ENCODE measurements at regions not wholly inside any gene's neighbourhood (a gene's known extent, or its start where the extent isn't known, plus 50 kb on each side); places are given as distances from the start of the nearest gene placed in this dataset.
A peak's percentile ranks its signal among the peaks of the same experiment; 100 is the strongest.

DNA sequence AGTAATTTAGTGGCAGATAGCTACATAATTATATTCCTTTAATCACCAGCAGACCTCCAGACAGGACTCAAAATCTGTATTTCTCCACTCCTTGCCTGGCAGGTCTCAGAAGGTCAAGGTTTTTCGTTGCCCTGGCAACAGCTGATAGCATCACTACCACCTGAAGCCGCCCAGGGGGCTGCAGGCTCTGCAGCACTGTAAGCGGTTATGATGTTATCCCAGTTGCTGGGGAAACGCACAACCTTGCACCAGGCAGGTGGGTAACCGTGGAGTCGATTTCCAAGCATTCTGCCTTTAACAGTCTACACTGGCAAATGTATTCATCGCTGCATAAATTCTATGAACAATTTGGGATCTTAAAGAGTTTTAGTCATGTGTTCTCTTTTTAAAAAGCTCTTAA lies 756.3 kb downstream of the NTRK3 start:
- no TSS peak for BruUV-seq (replicated peaks)
- no peak overlapping the region for H3K27ac Mint-ChIP-seq (ENCODE audit: low read depth, unreplicated experiment)

DNA sequence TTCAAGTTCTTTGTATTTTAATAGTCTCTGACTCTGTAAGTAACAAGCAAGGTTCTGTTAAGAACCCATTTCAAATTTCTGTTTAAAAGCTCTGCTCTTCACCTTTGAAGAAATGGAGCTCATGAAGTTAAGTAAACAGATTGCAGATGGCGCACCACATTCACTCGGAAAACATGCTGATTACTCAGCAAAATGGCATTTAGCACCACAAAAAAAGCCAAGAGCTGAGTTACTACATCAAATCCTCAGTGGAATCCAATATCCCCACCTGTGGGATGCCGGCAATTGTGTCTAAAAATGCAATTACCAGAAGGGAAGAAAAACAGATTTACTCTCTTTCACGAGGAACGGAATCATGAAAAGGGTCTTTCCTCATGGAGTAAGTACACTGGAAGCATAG lies 758.0 kb downstream of the NTRK3 start:
- peak; percentile 38 for DNase-seq (ENCODE audit: unreplicated experiment)
- TF ChIP-seq, protein P1, sequence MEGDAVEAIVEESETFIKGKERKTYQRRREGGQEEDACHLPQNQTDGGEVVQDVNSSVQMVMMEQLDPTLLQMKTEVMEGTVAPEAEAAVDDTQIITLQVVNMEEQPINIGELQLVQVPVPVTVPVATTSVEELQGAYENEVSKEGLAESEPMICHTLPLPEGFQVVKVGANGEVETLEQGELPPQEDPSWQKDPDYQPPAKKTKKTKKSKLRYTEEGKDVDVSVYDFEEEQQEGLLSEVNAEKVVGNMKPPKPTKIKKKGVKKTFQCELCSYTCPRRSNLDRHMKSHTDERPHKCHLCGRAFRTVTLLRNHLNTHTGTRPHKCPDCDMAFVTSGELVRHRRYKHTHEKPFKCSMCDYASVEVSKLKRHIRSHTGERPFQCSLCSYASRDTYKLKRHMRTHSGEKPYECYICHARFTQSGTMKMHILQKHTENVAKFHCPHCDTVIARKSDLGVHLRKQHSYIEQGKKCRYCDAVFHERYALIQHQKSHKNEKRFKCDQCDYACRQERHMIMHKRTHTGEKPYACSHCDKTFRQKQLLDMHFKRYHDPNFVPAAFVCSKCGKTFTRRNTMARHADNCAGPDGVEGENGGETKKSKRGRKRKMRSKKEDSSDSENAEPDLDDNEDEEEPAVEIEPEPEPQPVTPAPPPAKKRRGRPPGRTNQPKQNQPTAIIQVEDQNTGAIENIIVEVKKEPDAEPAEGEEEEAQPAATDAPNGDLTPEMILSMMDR (IDR thresholded peaks at IDR 0.05; ENCODE audit: unreplicated experiment): no peak
- ChIA-PET POLR2A (no interaction called here), CTCF (no interaction called here)
- Mint-ChIP-seq H3K27me3 (ENCODE audit: insufficient read depth, unreplicated experiment) (no peaks in the 10 kb centered on the region), H3K36me3 (ENCODE audit: insufficient read depth, unreplicated experiment) (no peaks in the 10 kb centered on the region), H3K9me3 (ENCODE audit: unreplicated experiment) (peaks cover 8% of the 10 kb centered on the region), H3K27ac (ENCODE audit: low read depth, unreplicated experiment) (no peak overlapping the region), H3K4me3 (ENCODE audit: unreplicated experiment) (no peak overlapping the region), H3K4me1 (ENCODE audit: insufficient read depth, unreplicated experiment) (no peaks in the 10 kb centered on the region)
- intact Hi-C loops (cut with micrococcal nuclease): loop anchor here (10.0 kb wide), 1 partner anchor 234 kb away; no protein-coding TSS in a partner anchor
- BruUV-seq (replicated peaks): no TSS peak

More for the DNA sequence above, 756.3 kb downstream of the NTRK3 start:
- intact Hi-C loops (cut with micrococcal nuclease): no loop called here
- no peak for DNase-seq (ENCODE audit: unreplicated experiment)
- TF ChIP-seq, protein P1 (IDR thresholded peaks at IDR 0.05; ENCODE audit: unreplicated experiment): no peak
- ChIA-PET POLR2A (no interaction called here), CTCF (interaction anchor here (0.6 kb wide), 1 partner anchor 1184 kb away, joined by 3 read pairs; no protein-coding TSS in a partner anchor)
- no peaks in the 10 kb centered on the region for H3K27me3 Mint-ChIP-seq (ENCODE audit: insufficient read depth, unreplicated experiment)
- peaks cover 4% of the 10 kb centered on the region for H3K9me3 Mint-ChIP-seq (ENCODE audit: unreplicated experiment)
- H3K4me1 Mint-ChIP-seq (ENCODE audit: insufficient read depth, unreplicated experiment): no peaks in the 10 kb centered on the region
- no peaks in the 10 kb centered on the region for H3K36me3 Mint-ChIP-seq (ENCODE audit: insufficient read depth, unreplicated experiment)
- H3K4me3 Mint-ChIP-seq (ENCODE audit: unreplicated experiment): no peak overlapping the region

DNA sequence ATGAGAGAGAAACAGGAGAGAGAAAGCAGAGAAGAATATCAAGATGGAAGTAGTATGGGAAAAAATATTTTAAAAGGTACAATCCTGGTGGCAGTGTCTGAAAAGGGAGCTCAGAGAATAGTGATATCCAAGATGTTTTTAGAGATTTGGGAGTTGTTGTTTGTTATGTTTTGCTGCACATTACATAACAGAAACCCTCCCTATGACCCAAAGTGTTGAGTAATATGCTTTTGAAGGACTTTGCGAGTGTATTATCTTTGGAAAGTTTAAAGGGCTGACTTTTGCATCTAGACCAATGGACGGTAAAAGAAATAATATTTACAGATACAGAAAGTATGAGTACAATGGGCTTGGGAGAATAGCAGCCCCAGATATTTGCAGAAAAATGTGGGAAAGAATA lies 759.7 kb downstream of the NTRK3 start:
- no peaks in the 10 kb centered on the region for H3K4me1 Mint-ChIP-seq (ENCODE audit: insufficient read depth, unreplicated experiment)
- no peak for DNase-seq (ENCODE audit: unreplicated experiment)
- ChIA-PET POLR2A (no interaction called here), CTCF (interaction anchor here (0.7 kb wide), 1 partner anchor 22 kb away, joined by 3 read pairs; no protein-coding TSS in a partner anchor)
- H3K9me3 Mint-ChIP-seq (ENCODE audit: unreplicated experiment): peaks cover 8% of the 10 kb centered on the region
- no peak overlapping the region for H3K4me3 Mint-ChIP-seq (ENCODE audit: unreplicated experiment)
- TF ChIP-seq, protein P1 (IDR thresholded peaks at IDR 0.05; ENCODE audit: unreplicated experiment): no peak
- H3K27ac Mint-ChIP-seq (ENCODE audit: low read depth, unreplicated experiment): no peak overlapping the region
- no peaks in the 10 kb centered on the region for H3K27me3 Mint-ChIP-seq (ENCODE audit: insufficient read depth, unreplicated experiment)
- intact Hi-C loops (cut with micrococcal nuclease): loop anchor here (10.0 kb wide), 1 partner anchor 232 kb away; no protein-coding TSS in a partner anchor
- H3K36me3 Mint-ChIP-seq (ENCODE audit: insufficient read depth, unreplicated experiment): no peaks in the 10 kb centered on the region
- BruUV-seq (replicated peaks): no TSS peak

DNA sequence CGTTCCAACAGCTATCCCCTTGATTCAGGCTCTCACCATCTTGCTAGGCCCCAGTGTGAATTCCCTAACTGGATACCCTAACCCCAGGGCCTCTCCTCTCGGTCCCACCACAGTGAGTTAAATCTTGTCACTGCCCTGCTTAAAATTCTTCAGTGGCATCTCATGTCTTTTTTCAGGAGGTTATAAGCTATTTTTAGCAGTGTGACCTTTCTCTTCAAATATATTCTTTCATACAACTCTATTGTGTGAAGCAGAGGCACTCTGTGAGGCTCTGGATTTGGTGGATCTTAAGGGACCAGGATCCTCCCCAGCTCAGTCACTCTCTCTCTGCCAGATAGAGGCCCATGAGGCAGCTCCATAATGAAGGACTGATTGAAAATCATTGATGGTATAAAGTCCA lies 760.4 kb downstream of the NTRK3 start:
- TF ChIP-seq, protein P1 (IDR thresholded peaks at IDR 0.05; ENCODE audit: unreplicated experiment): no peak
- intact Hi-C loops (cut with micrococcal nuclease): loop anchor here (10.0 kb wide), 1 partner anchor 231 kb away; no protein-coding TSS in a partner anchor
- Mint-ChIP-seq H3K36me3 (ENCODE audit: insufficient read depth, unreplicated experiment) (no peaks in the 10 kb centered on the region), H3K27me3 (ENCODE audit: insufficient read depth, unreplicated experiment) (no peaks in the 10 kb centered on the region), H3K27ac (ENCODE audit: low read depth, unreplicated experiment) (no peak overlapping the region), H3K4me1 (ENCODE audit: insufficient read depth, unreplicated experiment) (no peaks in the 10 kb centered on the region), H3K9me3 (ENCODE audit: unreplicated experiment) (peaks cover 8% of the 10 kb centered on the region), H3K4me3 (ENCODE audit: unreplicated experiment) (no peak overlapping the region)
- no peak for DNase-seq (ENCODE audit: unreplicated experiment)
- ChIA-PET POLR2A (interaction anchor here (0.7 to 1.2 kb wide), 3 partner anchors 9 to 80 kb away, joined by 3 to 5 read pairs (median 3); no protein-coding TSS in a partner anchor), CTCF (no interaction called here)
- BruUV-seq (replicated peaks): no TSS peak

Data from MCF 10A (cell line).